Right renal pelvis (tissue), 4 donors: ENCODE measurements at regions not wholly inside any gene's neighbourhood (a gene's known extent, or its start where the extent isn't known, plus 50 kb on each side); places are given as distances from the start of the nearest gene placed in this dataset.

Experiments used
- DNase-seq, 4 donors: peaks; one replicate each; pipeline ENCODE4 v3.0.0-alpha.2; 2013; ENCODE audit warnings: low read depth in 4 of 4, low spot score in 3 of 4, missing footprints in 1 of 4

DNA sequence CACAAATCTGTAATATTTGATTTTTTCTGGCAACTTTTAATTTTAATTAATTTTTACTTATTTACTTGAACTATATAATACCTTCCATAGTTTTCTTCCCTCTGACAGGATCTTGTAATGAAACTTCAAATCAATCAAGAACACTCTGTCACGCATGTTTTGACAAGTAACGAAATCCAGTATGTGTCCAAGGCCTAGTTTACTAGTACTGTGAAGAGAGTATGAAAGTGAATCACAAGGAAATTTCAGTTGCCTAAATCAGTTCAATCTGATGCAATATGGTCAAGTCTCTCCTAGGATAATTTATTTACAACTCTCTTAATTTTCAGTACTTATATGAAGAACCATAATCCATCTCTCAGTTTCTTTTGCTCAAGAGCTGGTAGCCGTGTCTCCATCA, 1344.6 kb upstream of the ZEB2 start:
- DNase-seq, result no peak

DNA sequence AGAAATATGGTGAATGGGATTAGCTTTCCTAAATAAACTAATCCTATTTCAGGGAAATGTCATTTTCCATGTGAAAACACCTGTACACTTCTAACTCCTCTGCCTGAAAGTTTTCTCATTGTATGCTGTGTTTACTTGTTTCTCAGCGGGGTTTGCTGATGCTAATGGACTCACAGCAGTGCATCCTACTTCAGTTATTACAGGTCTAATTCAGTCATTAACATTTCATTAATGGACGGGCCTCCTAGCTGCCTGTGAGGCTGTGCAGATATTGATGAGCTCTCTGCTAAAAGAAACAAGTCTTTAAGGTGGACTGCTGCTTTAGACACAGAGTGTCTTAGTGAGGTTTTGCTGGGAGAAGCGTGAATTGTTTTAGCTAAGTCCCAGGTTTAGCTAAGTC, 1342.0 kb upstream of the ZEB2 start:
- DNase-seq, result no peak

DNA sequence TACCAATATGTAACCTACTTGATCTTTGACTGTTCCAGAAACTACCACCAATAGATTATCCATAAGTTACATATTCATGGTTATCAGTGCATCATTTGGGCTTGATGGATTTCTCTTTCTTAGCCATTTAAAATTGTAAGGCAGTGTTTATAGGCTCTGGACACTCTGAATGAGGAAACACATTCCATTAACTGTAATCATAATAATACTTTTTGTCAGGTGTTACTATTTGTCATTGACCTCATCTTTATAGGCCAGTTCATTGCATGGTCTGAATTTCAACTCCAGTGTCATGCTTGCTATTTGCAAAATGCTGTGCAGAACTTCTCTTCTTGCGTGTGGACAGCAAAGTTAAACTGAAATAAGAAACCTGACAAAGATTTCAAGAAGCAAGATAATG, 1340.2 kb upstream of the ZEB2 start:
- no peak for DNase-seq

DNA sequence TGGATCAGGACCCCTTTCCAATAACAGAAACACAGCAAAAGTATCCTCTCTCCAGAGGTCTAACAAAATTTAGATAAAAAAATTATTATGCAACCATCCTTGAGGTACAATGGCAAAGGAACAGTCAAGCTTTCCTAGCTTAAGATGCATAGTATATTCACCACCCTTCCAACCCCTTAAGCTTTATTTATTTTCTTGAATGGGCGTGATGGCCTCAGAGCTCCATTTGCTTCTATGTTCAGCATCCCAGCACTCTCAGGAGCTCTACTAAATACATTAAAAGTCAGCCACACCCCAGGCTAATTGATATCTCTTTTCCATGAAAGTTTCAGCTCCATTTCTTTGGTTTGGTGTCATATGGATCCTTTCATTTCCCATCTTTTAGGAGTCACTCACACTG, 1335.2 kb upstream of the ZEB2 start:
- DNase-seq, result no peak

DNA sequence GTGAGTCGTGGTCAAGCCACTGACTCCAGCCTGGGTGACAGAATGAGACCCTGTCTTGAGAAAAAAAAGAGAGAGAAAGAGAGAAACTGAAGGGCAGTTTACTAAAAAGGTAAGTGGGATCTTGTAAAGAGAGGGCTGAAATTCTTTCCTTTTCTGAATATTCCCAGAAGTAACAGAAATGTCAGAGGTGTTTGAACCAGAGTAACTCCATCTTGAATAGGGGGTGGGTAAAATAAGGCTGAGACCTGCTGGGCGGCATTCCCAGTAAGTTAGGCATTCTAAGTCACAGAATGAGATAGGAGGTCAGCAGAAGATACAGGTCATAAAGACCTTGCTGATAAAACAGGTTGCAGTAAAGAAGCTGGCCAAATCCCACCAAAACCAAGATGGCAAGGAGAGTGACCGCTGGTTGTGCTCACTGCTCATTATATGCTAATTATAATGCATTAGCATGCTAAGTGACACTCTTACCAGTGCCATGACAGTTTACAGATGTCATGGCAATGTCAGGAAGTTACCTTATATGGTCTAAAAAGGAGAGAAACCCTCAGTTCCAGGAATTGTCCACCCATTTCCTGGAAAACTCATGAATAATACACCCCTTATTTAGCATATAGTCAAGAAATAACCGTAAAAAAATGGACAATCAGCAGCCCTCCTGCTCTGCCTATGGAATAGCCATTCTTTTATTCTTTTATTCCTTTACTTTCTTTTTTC, 1334.3 kb upstream of the ZEB2 start:
- DNase-seq, result no peak

DNA sequence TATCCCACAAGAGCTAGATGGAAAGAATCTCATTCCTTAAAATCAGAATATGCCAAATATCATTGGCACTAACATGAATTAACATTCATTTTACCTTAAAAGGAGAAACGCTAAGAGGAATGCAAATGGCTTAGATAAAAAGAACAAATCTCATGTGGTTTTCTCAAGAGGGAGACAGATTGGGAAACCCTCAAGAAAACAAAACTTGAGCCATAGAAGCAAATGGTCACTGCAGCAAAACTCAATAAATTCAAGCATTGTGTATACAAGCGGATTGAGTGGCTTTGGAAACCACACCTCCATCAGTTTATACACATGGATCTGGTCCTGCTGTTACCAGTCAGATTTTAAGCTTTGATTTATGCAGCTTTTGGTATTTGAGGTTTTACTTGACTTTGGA, 1331.8 kb upstream of the ZEB2 start:
- no peak for DNase-seq

DNA sequence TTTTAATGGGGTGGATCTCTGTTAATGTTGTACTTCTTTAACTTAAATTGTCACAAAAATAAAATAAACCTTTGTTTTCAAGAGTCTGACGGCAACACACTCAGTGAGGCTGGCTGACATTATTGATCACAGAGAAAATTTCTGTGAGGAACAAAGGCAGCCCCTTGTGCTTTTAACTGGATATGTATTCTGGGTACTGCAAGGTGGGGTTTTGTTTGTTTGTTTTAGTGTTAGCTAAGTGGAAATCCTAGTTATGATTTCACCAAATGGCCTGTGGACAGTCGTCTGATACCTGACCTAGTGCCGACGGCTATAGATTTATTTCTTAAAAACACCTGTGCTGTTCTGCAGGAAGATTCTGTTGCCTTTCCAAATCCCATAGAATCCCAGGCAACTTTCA, 1329.5 kb upstream of the ZEB2 start:
- DNase-seq, result no peak

DNA sequence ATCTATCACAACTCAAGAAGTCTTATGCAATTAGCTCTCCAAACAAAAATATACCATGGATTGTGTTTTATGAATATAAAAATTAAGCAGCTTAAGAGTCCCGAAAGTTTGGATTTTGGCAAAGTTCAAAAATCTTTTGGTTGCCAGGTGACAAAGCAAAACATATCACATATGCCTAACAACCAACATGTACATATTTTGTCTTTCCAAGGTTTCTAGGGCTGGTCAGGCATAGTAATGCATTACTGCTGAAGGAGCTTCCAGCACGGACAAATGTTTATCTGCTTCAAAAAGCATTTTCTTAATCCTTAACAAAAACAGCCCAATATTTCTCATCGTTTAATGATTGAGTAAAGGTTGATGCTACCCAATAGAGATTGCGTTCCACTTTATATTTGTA, 1327.1 kb upstream of the ZEB2 start:
- DNase-seq, result no peak

DNA sequence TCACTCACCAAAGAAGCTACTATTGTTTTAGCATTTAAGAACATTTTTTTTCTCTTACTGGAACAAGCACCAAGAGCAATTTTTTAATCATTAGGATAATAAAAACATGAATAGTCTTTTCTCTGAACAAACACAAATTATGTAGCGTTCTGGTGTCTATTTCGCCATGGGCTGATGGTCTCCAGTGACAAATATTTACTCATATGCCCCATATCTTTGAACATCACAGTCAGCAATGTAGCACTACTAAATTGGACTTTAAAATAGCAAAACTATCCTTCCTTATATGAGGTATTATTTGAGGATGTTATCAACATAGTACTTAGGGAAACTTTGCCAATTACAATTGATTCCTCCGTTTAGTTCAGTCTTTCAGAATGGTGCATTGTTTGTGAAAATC, 1326.0 kb upstream of the ZEB2 start:
- DNase-seq, result no peak

DNA sequence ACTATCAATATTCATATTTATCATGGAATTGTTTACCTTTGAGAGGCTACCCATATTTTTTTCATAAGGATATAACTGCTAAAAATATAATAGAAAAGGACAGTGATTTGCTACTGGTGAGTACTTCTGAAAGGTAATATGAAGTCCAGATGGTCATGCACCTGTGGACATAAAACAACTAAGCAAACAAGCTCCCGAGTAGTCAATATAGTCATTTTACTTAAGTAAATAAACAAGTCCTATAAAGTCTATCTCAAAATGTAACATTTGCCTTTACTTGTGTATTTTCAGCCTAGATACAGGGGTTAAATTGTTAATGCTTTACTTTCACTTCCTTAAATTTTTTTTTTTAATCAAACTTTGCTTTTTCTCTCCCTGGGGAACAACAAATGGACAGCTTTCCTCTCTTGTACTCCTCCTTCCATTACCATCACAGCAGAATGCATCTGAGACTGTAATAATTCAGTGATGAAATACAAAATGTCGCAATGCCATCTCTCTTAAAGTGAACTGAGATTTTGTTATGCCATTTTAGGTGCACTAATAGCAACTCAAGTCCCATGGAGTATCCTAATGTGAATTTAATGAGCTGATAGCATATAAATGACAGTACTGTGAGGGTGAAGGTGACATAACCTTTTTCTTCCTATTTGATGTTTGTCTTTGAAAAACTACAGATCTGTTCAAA, 1325.4 kb upstream of the ZEB2 start:
- no peak for DNase-seq

DNA sequence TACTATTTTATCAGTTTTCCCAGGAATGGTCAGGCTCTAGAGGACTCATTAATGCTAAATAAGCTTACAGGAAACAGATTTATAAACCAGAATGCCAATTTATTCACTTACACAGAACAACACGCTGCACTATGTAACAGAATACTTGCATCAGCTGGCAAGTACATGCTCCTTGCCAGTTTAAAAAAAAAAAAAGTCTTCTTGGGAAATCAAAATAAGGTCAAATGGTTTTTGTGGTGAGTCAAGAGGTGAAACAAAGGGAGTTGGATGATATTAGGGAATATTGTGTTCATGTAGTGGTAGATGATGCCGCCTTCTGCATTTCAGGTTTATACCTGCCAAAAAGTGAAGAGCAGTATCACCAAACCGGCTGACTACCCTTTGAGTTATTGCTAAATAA, 1322.1 kb upstream of the ZEB2 start:
- no peak for DNase-seq

DNA sequence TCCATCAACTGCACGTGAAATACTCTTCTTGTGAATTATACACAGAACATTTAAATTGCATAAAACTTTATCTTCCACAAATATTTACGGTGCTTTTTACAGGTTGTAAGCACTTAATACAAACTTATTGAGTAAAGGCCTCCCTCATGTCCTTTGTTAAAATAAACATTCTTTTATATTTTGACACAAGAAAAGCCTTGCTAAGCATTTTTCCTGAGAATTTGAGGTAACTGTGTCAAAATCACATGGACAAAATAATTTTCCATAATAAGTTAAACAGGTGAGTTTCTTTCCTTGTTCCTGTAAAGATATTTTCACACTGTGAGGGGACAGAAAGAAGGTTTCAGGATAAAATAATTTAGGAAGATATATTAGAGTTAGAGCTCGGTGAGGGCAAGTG, 1317.1 kb upstream of the ZEB2 start:
- no peak for DNase-seq

DNA sequence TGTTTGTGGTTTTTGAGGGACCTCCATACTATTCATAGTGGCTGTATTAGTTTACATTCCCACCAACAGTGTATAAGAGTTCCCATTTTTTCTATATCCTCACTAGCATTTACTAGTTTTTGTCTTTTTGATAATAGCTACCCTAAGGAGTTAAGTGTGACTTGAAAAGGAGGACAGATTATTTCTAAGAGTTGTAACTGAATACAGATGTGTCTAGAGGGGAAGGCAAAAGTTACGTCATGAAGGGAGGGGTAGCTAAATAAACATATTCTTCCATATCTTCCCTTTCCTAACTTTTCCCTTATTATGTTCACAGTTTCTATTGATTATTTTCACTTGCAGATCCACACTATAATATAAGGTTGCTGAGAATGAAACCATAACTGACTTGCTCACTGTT, 1315.7 kb upstream of the ZEB2 start:
- no peak for DNase-seq

DNA sequence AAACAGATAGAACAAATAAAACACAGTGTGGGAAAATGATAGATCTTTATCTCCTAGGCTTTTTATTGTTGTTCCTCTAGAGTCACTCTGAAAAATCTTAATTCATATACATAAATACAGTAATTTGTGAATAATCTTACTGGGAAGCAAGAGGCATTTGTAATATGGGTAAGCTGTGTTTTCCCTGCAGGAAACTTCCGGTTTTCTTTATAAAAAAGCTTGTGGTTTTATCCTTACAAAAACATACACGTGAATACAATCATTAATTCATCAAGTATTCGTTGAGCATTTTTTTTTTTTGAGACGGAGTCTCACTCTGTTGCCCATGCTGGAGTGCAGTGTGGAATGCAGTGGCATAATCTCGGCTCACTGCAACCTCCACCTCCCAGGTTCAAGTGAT, 1312.8 kb upstream of the ZEB2 start:
- no peak for DNase-seq

DNA sequence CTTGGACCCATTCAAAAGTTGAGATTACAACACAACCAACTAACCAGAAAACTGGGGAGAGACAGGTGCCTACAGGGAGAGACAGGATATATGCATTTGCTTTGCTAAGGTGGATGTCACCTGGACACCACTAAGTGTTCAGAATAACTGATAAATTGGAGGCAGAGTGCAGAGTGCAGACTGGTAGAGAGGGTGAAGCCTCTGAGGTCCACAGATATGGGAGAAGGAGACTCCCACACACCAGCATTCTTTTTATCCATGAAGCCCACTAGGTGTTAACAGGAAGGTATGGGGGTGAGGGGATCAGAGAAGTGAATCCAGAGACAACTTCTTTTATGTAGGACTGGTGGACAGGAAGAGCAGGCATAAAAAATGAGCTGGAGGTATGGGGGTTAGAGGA, 1310.0 kb upstream of the ZEB2 start:
- DNase-seq, result no peak

DNA sequence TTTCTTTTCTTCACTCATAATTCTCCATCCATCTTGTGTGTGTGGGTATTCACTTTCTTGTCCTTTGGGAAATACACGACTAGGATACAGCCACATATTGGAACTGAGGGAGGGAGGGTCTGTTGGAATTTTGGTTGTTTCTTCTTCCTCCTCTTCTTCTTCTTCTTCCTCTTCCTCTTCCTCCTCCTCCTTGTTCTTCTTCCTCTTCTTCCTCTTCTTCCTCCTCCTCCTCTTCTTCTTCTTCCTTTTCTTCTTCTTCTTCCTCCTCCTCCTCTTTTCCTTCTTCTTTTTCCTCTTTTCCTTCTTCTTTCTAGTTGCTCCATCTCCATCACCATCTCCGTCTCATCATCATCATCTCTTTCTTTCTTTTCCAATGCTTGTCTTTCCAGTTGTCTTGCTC, 1307.3 kb upstream of the ZEB2 start:
- no peak for DNase-seq

DNA sequence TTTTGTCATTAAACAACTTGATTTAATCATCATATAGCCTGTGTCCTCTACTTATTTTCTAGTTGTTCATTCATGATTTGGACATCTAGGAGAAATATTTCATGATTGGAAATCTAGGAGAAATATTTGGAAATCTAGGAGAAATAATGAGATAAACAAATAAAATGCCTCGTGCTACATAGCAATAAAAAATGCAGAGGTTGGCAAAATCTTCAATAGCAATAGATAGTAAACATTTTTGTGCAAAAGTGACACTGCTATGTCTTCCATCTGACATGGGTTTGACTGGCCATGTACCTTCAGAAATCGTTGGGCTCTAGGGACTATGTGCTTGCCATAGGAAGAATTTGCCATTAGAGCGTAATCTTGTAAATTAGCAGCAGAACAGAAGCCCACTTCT, 1304.5 kb upstream of the ZEB2 start:
- DNase-seq, result no peak

DNA sequence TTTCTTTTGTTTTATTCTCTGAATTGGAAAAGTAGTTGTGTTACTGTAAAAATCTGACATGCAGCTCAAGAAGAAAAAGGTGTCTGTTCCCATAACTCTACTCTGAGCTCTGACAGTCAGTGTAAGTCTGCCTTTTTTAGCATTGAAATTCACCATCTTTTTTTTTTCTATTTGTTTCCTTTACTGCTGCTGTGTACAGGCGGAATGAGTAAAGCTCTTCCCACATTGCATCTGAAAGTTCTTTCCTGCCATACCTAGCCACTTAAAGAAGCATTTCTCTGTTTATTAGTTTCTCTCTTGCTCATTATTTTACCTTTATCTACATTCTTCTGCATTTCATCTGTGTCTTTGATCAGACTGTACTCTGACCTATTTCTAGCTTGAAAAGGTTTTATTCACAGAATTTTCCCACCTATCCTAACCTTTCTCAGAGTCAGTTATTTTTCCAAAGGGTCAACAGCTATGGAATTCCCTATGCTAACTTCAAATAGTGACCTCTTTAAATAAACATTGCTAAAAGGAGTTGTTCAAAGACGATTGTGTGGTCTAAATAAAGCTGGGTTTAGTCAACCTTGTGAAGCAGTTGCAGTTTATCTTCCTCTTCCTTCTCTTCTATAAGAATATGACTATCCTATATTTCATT, 1303.1 kb upstream of the ZEB2 start:
- DNase-seq, result no peak

DNA sequence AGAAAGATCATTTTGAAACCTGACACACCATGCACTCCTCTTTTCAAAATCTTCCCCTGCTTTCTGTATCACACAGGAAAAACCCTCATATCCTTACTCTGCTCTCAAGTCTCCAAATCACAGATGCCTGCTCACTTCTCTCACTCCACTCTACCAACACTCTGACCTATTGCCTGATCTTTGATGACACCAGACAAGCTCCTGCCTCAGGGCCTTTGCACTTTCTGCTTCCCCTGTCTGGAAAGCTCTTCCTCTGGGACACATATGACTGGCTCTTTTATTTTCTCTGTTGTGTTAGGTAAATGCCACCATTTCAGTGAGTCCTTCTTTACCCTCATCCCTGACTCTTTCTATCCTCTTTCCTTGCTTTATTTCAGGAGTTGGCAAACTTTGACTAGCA, 1300.7 kb upstream of the ZEB2 start:
- DNase-seq, result no peak

DNA sequence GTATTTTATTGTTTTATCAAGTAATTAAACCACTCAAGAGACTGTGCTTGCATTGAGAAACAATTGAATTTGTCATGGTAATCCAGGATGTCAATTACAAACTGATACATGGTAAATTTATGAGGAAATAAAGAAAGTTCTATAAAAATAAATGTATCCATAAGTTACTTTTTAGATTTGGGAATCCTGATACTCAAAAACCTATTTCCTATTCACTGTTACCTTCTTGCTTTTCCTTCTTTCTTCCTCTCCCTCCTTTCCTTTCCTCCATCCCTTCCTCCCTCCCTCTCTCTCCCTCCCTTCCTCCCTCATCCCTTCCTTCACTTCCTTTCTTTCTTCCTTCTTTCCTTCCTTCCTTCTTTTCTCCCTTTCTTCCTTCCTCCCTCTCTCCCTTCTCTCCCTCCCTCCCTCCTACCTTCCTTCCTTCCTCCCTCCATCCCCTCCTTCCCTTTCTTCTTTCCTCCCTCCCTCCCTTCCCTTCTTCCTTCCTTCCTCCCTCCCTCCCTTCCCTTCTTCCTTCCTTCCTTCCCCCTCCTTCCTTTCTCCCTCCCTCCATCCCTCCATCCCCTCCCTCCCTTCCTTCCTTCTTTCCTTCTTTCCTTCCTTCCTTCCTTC, 1299.1 kb upstream of the ZEB2 start:
- no peak for DNase-seq

DNA sequence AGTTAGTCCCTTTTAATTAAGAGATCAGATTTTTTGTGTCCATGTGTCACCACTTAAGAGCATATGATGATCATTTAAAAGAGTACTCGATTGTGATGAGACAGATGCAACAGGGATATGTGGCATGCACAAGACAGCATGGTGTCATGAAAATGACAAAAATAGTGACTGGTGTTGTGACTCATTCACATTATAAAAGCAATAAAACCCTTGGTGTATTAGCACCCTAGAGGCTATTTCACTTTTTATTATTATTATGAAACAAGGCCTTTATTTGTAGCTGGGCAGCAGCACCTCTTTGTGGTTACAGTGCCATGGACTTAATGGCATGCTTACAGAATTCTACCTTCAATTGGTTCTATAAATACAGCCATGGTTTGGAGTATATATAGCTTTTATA, 1296.0 kb upstream of the ZEB2 start:
- DNase-seq, result no peak

DNA sequence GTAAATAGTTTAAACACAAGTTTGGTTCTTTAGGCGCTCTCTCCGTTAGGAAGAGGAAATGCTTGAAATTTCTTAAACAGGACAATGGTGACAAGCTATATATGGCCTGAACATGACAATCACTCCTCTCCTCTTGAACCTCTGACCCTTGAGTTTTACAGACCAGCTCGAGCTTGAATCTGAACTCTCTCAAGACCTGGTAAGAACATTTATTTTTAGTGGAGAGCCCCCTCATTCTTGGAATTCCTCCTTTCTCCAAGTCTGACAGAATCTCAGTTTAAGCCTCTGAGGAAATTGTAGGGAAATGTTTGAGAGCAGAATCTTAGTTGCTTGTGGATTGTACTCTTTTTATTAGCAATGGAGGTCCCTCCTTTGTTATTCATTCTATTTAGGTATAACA, 1293.6 kb upstream of the ZEB2 start:
- DNase-seq, result peak in 1 of 4 donors; percentile 38
